Adrenal gland (tissue), 9 donors: ENCODE measurements at regions not wholly inside any gene's neighbourhood (a gene's known extent, or its start where the extent isn't known, plus 50 kb on each side); places are given as distances from the start of the nearest gene placed in this dataset.

Source experiments
- DNase-seq, 7 donors: peaks; one replicate each; pipeline ENCODE4 v3.0.0-alpha.2; 2019 to 2020
- H3K27ac ChIP-seq, 5 donors: fragments of 200-600 bp; sonication (generic) in 4 of 5; 1 replicate in 3 of 5; 2 replicates in 2 of 5; pipeline versions ENCODE4 v1.5.1 to v1.8.0; 2016 to 2020; ENCODE audit warnings: mild to moderate bottlenecking in 1 of 5
- H3K27me3 ChIP-seq: fragments of 200-600 bp; 2 replicates; pipeline ENCODE4 v1.8.0; 2021
- H3K36me3 ChIP-seq, 2 donors: fragments of 200-600 bp; replicated peaks in 1 of 2; 1 replicate in 1 of 2; 2 replicates in 1 of 2; pipeline versions ENCODE4 v1.5.1 to v1.8.0; 2018 to 2022
- H3K4me1 ChIP-seq, 2 donors: fragments of 200-600 bp; replicated peaks in 1 of 2; 1 replicate in 1 of 2; 2 replicates in 1 of 2; pipeline versions ENCODE4 v1.5.1 to v1.8.0; 2018 to 2021
- H3K4me3 ChIP-seq, 4 donors: fragments of 200-600 bp; sonication (generic) in 3 of 4; one replicate each; pipeline ENCODE4 v1.5.1; 2016 to 2018
- H3K9me3 ChIP-seq, 3 donors: fragments of 200-600 bp; sonication (generic) in 1 of 3; replicated peaks in 1 of 3; 1 replicate in 2 of 3; 2 replicates in 1 of 3; pipeline versions ENCODE4 v1.5.1 to v1.8.0; 2016 to 2021
- CTCF ChIP-seq, 6 experiments: fragments of 450-650 bp in 4 of 6; fragments of 200-600 bp in 2 of 6; sonication (generic) in 1 of 6; IDR thresholded peaks; 1 replicate in 5 of 6; 2 replicates in 1 of 6; pipeline versions ENCODE4 v1.5.1 to v1.8.0; 2016 to 2021; ENCODE audit warnings: antibody characterized with exemption in 6 of 6, mild to moderate bottlenecking in 2 of 6, moderate library complexity in 1 of 6
- POLR2A ChIP-seq, 2 donors: fragments of 450-650 bp; IDR thresholded peaks; one replicate each; pipeline ENCODE4 v1.6.1; 2017; ENCODE audit warnings: antibody characterized with exemption in 2 of 2, mild to moderate bottlenecking in 2 of 2, moderate library complexity in 1 of 2
- WGBS, 4 donors: extraction: QIAGEN DNeasy Blood & Tissue Kit in 2 of 4; methylation state at CpG; one replicate each; pipeline versions ENCODE4 v1.1.5 to v1.1.7; 2013 to 2017; 5-methylcytosine and 5-hydroxymethylcytosine counted together
- intact Hi-C, 2 donors: fragments of 100-400 bp; cut with DNase I; formaldehyde crosslinking; loops; one replicate each; pipeline versions ENCODE4 v1.14.1 to v1.15.0; 2022 to 2023
- donor health status: healthy with polysubstance abuse.
- donor health status: Bipolar disorder and iron deficiency.
- donor health status: DM: yes; HTN: yes; CAD: no.
- donor health status: DM: no; HTN: no; CAD: no.
- donor health status: DM: no; HTN: no; CAD: no.

- Histone ChIP-seq H3K4me1 (no peaks in the 10 kb centered on the region), H3K27ac (no peak overlapping the region), H3K4me3 (no peak overlapping the region), H3K36me3 (no peaks in the 10 kb centered on the region), H3K27me3 (no peaks in the 10 kb centered on the region), H3K9me3 (peaks cover 0 to 10% (median 0%) of the 10 kb centered on the region in 3 donors)
- TF ChIP-seq CTCF (IDR thresholded peaks at IDR 0.05) (no peak), POLR2A (IDR thresholded peaks at IDR 0.05) (no peak)
- 48 to 56% (median 52%) methylated on average over 8 of the region's 8 CpGs for WGBS, 4 donors
- intact Hi-C loops = no loop called here
- peak in 1 of 7 donors; percentile 3 for DNase-seq
These were observed 349.5 kb downstream of the GXYLT1 start for GRCh38 chr12:41795051-41795600.

- WGBS, 4 donors = 27 to 42% (median 36%) methylated on average over 2 of the region's 2 CpGs
- no peak for DNase-seq
- H3K27me3 ChIP-seq = no peaks in the 10 kb centered on the region
- H3K36me3 ChIP-seq = no peaks in the 10 kb centered on the region
- H3K4me1 ChIP-seq = no peaks in the 10 kb centered on the region
- no peak overlapping the region for H3K4me3 ChIP-seq
- TF ChIP-seq POLR2A (IDR thresholded peaks at IDR 0.05) = no peak
- TF ChIP-seq CTCF (IDR thresholded peaks at IDR 0.05) = no peak
- no peak overlapping the region for H3K27ac ChIP-seq
- H3K9me3 ChIP-seq = peaks cover 0 to 10% (median 0%) of the 10 kb centered on the region in 3 donors
- intact Hi-C loops = no loop called here
These were observed 350.3 kb downstream of the GXYLT1 start for GRCh38 chr12:41794336-41794735.

GRCh38 chr12:41784957-41785356, 359.7 kb downstream of the GXYLT1 start:
- WGBS, 4 donors = 57 to 71% (median 65%) methylated on average over 2 of the region's 2 CpGs
- no peak for TF ChIP-seq CTCF (IDR thresholded peaks at IDR 0.05)
- no peak for TF ChIP-seq POLR2A (IDR thresholded peaks at IDR 0.05)
- intact Hi-C loops = no loop called here

GRCh38 chr12:41778934-41779333, 365.7 kb downstream of the GXYLT1 start:
- Histone ChIP-seq H3K4me1 (no peaks in the 10 kb centered on the region), H3K9me3 (no peaks in the 10 kb centered on the region), H3K27ac (no peak overlapping the region), H3K27me3 (no peaks in the 10 kb centered on the region), H3K4me3 (no peak overlapping the region), H3K36me3 (no peaks in the 10 kb centered on the region)
- TF ChIP-seq POLR2A (IDR thresholded peaks at IDR 0.05) (no peak), CTCF (IDR thresholded peaks at IDR 0.05) (no peak)
- no peak for DNase-seq
- WGBS, 4 donors = 66 to 75% (median 71%) methylated on average over 2 of the region's 2 CpGs
- intact Hi-C loops = no loop called here

More at GRCh38 chr12:41784957-41785356, 359.7 kb downstream of the GXYLT1 start:
- Histone ChIP-seq H3K9me3 (no peaks in the 10 kb centered on the region), H3K4me3 (no peak overlapping the region), H3K27me3 (no peaks in the 10 kb centered on the region), H3K36me3 (no peaks in the 10 kb centered on the region), H3K4me1 (no peaks in the 10 kb centered on the region), H3K27ac (no peak overlapping the region)
- DNase-seq = no peak
